HCT116 (cell line): ENCODE measurements at regions not wholly inside any gene's neighbourhood (a gene's known extent, or its start where the extent isn't known, plus 50 kb on each side); places are given as distances from the start of the nearest gene placed in this dataset.

Source experiments
- ATAC-seq: fragments of 200-7000 bp; cut with Tn5 transposase; 2 replicates; pipeline ENCODE4 v1.9.1; 2020; ENCODE audit warnings: mild to moderate bottlenecking, moderate library complexity
- BruUV-seq: library from RNA; stranded (reverse); fragments of 400-500 nt; replicated peaks from 2 replicates; lab custom pipeline; 2021; lab: Mats Ljungman, UMichigan
- CTCF ChIA-PET: fragments of 300-600 bp; sonication (Branson Sonifier 250); formaldehyde crosslinking; loops from one replicate; lab custom pipeline; 2021; ENCODE audit warnings: antibody characterized with exemption; lab: Charles Lee
- POLR2A ChIA-PET: fragments of 300-600, 350-600 bp; sonication (Branson Sonifier 250); formaldehyde crosslinking; loops from one replicate; lab custom pipeline; 2021; ENCODE audit warnings: antibody characterized with exemption; lab: Charles Lee
- RAD21 ChIA-PET, 2 experiments: fragments of 300-600 bp; sonication (Branson Sonifier 250); formaldehyde crosslinking; loops; one replicate each; lab custom pipeline; 2023; ENCODE audit warnings: low total read pairs in 2 of 2; ENCODE audit not compliant: uncharacterized antibody in 2 of 2, unreplicated experiment in 2 of 2, low non-redundant PET in 1 of 2; lab: Charles Lee
- DNase-seq: peaks from one replicate; pipeline ENCODE4 v3.0.0-alpha.2; 2010; ENCODE audit warnings: low read depth, low spot score
- H2AFZ ChIP-seq: fragments of 200-600 bp; shearing (Covaris generic), sonication (generic); 2 replicates; pipeline ENCODE4 v1.6.1; 2017; ENCODE audit warnings: low read depth, mixed run types, mixed read lengths, antibody characterized with exemption, low read length; ENCODE audit not compliant: poor library complexity, severe bottlenecking
- H3K27ac ChIP-seq: 2 replicates; pipeline ENCODE4 v1.5.1; 2012; ENCODE audit warnings: low read depth, low read length
- H3K27me3 ChIP-seq: fragments of 200-600 bp; sonication (generic); 2 replicates; pipeline ENCODE4 v1.6.1; 2016; ENCODE audit warnings: mixed run types, low read length, mixed read lengths; ENCODE audit not compliant: insufficient read depth
- H3K36me3 ChIP-seq, 2 experiments: fragments of 200-500 bp in 1 of 2; fragments of 200-600 bp in 1 of 2; sonication (Bioruptor generic) in 1 of 2; sonication (generic) in 1 of 2; 2 replicates each; pipeline versions ENCODE4 v1.5.1 to v1.6.1; 2014 to 2016; ENCODE audit warnings: low read length in 2 of 2, inconsistent platforms in 1 of 2, mixed read lengths in 1 of 2, mixed run types in 1 of 2; ENCODE audit not compliant: insufficient read depth in 2 of 2, control insufficient read depth in 1 of 2
- H3K4me1 ChIP-seq, 2 experiments: fragments of 200-600 bp in 1 of 2; sonication (generic) in 1 of 2; 2 replicates each; pipeline versions ENCODE4 v1.5.1 to v1.6.1; 2012 to 2017; ENCODE audit warnings: low read length in 2 of 2, inconsistent platforms in 1 of 2, mild to moderate bottlenecking in 1 of 2, mixed read lengths in 1 of 2, mixed run types in 1 of 2, moderate library complexity in 1 of 2; ENCODE audit not compliant: insufficient read depth in 2 of 2, control insufficient read depth in 1 of 2
- H3K4me2 ChIP-seq: fragments of 200-600 bp; sonication (generic); 2 replicates; pipeline ENCODE4 v1.6.1; 2017; ENCODE audit warnings: mixed run types, low read length, mixed read lengths
- H3K4me3 ChIP-seq, 2 experiments: fragments of 200-600 bp in 1 of 2; sonication (generic) in 1 of 2; replicated peaks in 1 of 2; 2 replicates each; pipeline ENCODE4 v1.5.1; 2011 to 2016; ENCODE audit warnings: low read length in 2 of 2, control low read depth in 1 of 2, low read depth in 1 of 2, mild to moderate bottlenecking in 1 of 2, mixed read lengths in 1 of 2, mixed run types in 1 of 2
- H3K79me2 ChIP-seq: fragments of 200-600 bp; sonication (generic); 2 replicates; pipeline ENCODE4 v1.6.1; 2017; ENCODE audit warnings: mild to moderate bottlenecking, mixed run types, low read length, moderate library complexity, mixed read lengths; ENCODE audit not compliant: insufficient read depth
- H3K9ac ChIP-seq: fragments of 200-600 bp; sonication (generic); 2 replicates; pipeline ENCODE4 v1.6.1; 2016; ENCODE audit warnings: low read length, mixed read lengths
- H3K9me2 ChIP-seq: fragments of 200-600 bp; sonication (generic), shearing (Covaris generic); 2 replicates; pipeline ENCODE4 v1.6.1; 2017; ENCODE audit warnings: mixed run types, mild to moderate bottlenecking, moderate library complexity; ENCODE audit not compliant: insufficient read depth
- H3K9me3 ChIP-seq, 2 experiments: fragments of 200-500 bp in 1 of 2; fragments of 200-600 bp in 1 of 2; sonication (Bioruptor generic) in 1 of 2; sonication (generic) in 1 of 2; 2 replicates each; pipeline ENCODE4 v1.6.1; 2014 to 2017; ENCODE audit warnings: low read length in 2 of 2, mixed read lengths in 2 of 2, inconsistent platforms in 1 of 2, low read depth in 1 of 2, mild to moderate bottlenecking in 1 of 2, mixed run types in 1 of 2, moderate library complexity in 1 of 2; ENCODE audit not compliant: control insufficient read depth in 1 of 2, insufficient read depth in 1 of 2
- H4K20me1 ChIP-seq: fragments of 200-600 bp; sonication (generic), shearing (Covaris generic); 2 replicates; pipeline ENCODE4 v1.6.1; 2017; ENCODE audit warnings: mixed run types, mild to moderate bottlenecking, moderate library complexity; ENCODE audit not compliant: insufficient read depth
- ATF3 ChIP-seq: IDR thresholded peaks from 2 replicates; pipeline ENCODE4 v1.6.1; 2012
- CBX3 ChIP-seq: IDR thresholded peaks from 2 replicates; pipeline ENCODE4 v1.6.1; 2012; ENCODE audit warnings: low read depth
- CEBPB ChIP-seq: IDR thresholded peaks from 2 replicates; pipeline ENCODE4 v1.6.1; 2012; ENCODE audit warnings: low read depth
- CTCF ChIP-seq, 3 experiments: fragments of 200-600 bp in 1 of 3; sonication (generic) in 1 of 3; IDR thresholded peaks in 2 of 3; conservative IDR thresholded peaks in 1 of 3; 2 replicates each; pipeline ENCODE4 v1.5.1; 2012 to 2017; ENCODE audit warnings: low read depth in 2 of 3, low read length in 2 of 3, antibody characterized with exemption in 1 of 3, borderline replicate concordance in 1 of 3, control low read depth in 1 of 3, mild to moderate bottlenecking in 1 of 3, mixed read lengths in 1 of 3, mixed run types in 1 of 3, moderate library complexity in 1 of 3; ENCODE audit not compliant: insufficient read depth in 1 of 3
- EGR1 ChIP-seq: IDR thresholded peaks from 2 replicates; pipeline ENCODE4 v1.6.1; 2012; ENCODE audit warnings: low read depth
- EZH2phosphoT487 ChIP-seq: fragments of 200-600 bp; IDR thresholded peaks from 2 replicates; pipeline ENCODE4 v1.6.1; 2018; ENCODE audit warnings: antibody characterized with exemption, borderline replicate concordance
- JUND ChIP-seq: IDR thresholded peaks from 2 replicates; pipeline ENCODE4 v1.6.1; 2012
- POLR2A ChIP-seq: IDR thresholded peaks from 2 replicates; pipeline ENCODE4 v1.7.0; 2011; ENCODE audit warnings: borderline replicate concordance; ENCODE audit not compliant: insufficient read depth, insufficient read length; ENCODE audit errors: extremely low read depth
- RAD21 ChIP-seq: IDR thresholded peaks from 2 replicates; pipeline ENCODE4 v1.6.1; 2012; ENCODE audit warnings: low read depth, mild to moderate bottlenecking
- REST ChIP-seq: IDR thresholded peaks from 2 replicates; pipeline ENCODE4 v1.6.1; 2012; ENCODE audit warnings: low read depth
- SIN3A ChIP-seq: IDR thresholded peaks from 2 replicates; pipeline ENCODE4 v1.6.1; 2012; ENCODE audit warnings: low read depth
- SP1 ChIP-seq: IDR thresholded peaks from 2 replicates; pipeline ENCODE4 v1.6.1; 2012; ENCODE audit warnings: low read depth
- SRF ChIP-seq: IDR thresholded peaks from 2 replicates; pipeline ENCODE4 v1.6.1; 2012; ENCODE audit warnings: low read depth
- TCF7L2 ChIP-seq: IDR thresholded peaks from 2 replicates; pipeline ENCODE4 v1.7.0; 2011; ENCODE audit warnings: borderline replicate concordance, inconsistent platforms; ENCODE audit not compliant: insufficient read depth, insufficient read length; ENCODE audit errors: extremely low read depth
- YY1 ChIP-seq: IDR thresholded peaks from 2 replicates; pipeline ENCODE4 v1.6.1; 2011; ENCODE audit warnings: low read length, low read depth, moderate library complexity, mild to moderate bottlenecking; ENCODE audit not compliant: insufficient replicate concordance; ENCODE audit errors: extremely low read depth
- ZFX ChIP-seq: fragments of 450-650 bp; IDR thresholded peaks from 2 replicates; pipeline ENCODE4 v1.6.1; 2017
- intact Hi-C: fragments of 100-400 bp; cut with micrococcal nuclease; formaldehyde crosslinking; loops from 2 replicates; pipeline ENCODE4 v1.10.0; 2022
- TF ChIP-seq, protein P1 (sequence below): IDR thresholded peaks from 2 replicates; pipeline ENCODE4 v1.6.1; 2011; ENCODE audit warnings: mild to moderate bottlenecking, low read length, moderate library complexity; ENCODE audit not compliant: insufficient replicate concordance; ENCODE audit errors: extremely low read depth

GRCh38 chr5:93076566-93076965, 504.5 kb downstream of the NR2F1-AS1 start:
- ATAC-seq (no peak), DNase-seq (no peak)
- CTCF ChIA-PET: interaction anchor here (1.0 to 1.4 kb wide), 2 partner anchors 15 to 361 kb away, joined by 3 read pairs; no protein-coding TSS in a partner anchor
- Histone ChIP-seq H3K27ac (peak overlapping the region; percentile 98; the same call in 1 of the 2 replicates), H3K9me2 (no peaks in the 10 kb centered on the region), H2AFZ (no peak overlapping the region), H3K36me3 (0 out of 4 replicates have a peak, but pooled peaks cover 0 to 2% of the 10 kb centered on the region in 2 experiments), H3K9me3 (no peaks in the 10 kb centered on the region), H3K27me3 (no peaks in the 10 kb centered on the region), H4K20me1 (no peaks in the 10 kb centered on the region), H3K79me2 (no peaks in the 10 kb centered on the region), H3K4me1 (peaks cover 44 to 46% of the 10 kb centered on the region in 2 experiments), H3K9ac (no peak overlapping the region), H3K4me3 (no peak overlapping the region), H3K4me2 (no peak overlapping the region)
- RAD21 ChIA-PET: no interaction called here
- no TSS peak for BruUV-seq
- POLR2A ChIA-PET: no interaction called here
- intact Hi-C loops: loop anchor here (5.0 to 10.0 kb wide), 4 partner anchors 118 to 721 kb away; partner anchors contain the start of genes NR2F1 and NR2F1-AS1
- TF ChIP-seq ATF3 (no peak), EZH2phosphoT487 (no peak), CEBPB (no peak), SP1 (no peak), JUND (no peak), REST (no peak), SRF (no peak), YY1 (no peak), CTCF (IDR thresholded peaks at IDR 0.05 in 2 of 3, conservative IDR thresholded peaks at IDR 0.05 in 1 of 3; ENCODE audit: borderline replicate concordance in 1 of 3, insufficient read depth in 1 of 3, low read depth in 2 of 3, low read length in 2 of 3) (no peak), ZFX (no peak), EGR1 (no peak), RAD21 (no peak), TCF7L2 (no peak), SIN3A (no peak), POLR2A (no peak), CBX3 (no peak)
- TF ChIP-seq, protein P1, sequence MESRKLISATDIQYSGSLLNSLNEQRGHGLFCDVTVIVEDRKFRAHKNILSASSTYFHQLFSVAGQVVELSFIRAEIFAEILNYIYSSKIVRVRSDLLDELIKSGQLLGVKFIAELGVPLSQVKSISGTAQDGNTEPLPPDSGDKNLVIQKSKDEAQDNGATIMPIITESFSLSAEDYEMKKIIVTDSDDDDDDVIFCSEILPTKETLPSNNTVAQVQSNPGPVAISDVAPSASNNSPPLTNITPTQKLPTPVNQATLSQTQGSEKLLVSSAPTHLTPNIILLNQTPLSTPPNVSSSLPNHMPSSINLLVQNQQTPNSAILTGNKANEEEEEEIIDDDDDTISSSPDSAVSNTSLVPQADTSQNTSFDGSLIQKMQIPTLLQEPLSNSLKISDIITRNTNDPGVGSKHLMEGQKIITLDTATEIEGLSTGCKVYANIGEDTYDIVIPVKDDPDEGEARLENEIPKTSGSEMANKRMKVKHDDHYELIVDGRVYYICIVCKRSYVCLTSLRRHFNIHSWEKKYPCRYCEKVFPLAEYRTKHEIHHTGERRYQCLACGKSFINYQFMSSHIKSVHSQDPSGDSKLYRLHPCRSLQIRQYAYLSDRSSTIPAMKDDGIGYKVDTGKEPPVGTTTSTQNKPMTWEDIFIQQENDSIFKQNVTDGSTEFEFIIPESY: no peak
